ENCODE measurements at regions not wholly inside any gene's neighbourhood (a gene's known extent, or its start where the extent isn't known, plus 50 kb on each side); places are given as distances from the start of the nearest gene placed in this dataset.
"Not testable (repeated sequence)": the region's sequence is repeated elsewhere in the genome, so short reads cannot be mapped to it uniquely, and the experiment has no call there.

- no peak overlapping the region for H3K4me3 ChIP-seq (ENCODE audit: low read depth, low read length)
- DNase-seq (ENCODE audit: low read depth), result no peak
These were observed 363.3 kb downstream of the RPS6KC1 start for GRCh38 chr1:213414346-213414745.

- H3K4me3 ChIP-seq (ENCODE audit: low read depth, low read length), result no peak overlapping the region
- DNase-seq (ENCODE audit: low read depth), result no peak
These were observed 363.9 kb downstream of the RPS6KC1 start for GRCh38 chr1:213414911-213415310.

- H3K4me3 ChIP-seq (ENCODE audit: low read depth, low read length), result no peak overlapping the region
- DNase-seq (ENCODE audit: low read depth), result no peak
These were observed 364.8 kb downstream of the RPS6KC1 start for GRCh38 chr1:213415691-213416380.

DNA sequence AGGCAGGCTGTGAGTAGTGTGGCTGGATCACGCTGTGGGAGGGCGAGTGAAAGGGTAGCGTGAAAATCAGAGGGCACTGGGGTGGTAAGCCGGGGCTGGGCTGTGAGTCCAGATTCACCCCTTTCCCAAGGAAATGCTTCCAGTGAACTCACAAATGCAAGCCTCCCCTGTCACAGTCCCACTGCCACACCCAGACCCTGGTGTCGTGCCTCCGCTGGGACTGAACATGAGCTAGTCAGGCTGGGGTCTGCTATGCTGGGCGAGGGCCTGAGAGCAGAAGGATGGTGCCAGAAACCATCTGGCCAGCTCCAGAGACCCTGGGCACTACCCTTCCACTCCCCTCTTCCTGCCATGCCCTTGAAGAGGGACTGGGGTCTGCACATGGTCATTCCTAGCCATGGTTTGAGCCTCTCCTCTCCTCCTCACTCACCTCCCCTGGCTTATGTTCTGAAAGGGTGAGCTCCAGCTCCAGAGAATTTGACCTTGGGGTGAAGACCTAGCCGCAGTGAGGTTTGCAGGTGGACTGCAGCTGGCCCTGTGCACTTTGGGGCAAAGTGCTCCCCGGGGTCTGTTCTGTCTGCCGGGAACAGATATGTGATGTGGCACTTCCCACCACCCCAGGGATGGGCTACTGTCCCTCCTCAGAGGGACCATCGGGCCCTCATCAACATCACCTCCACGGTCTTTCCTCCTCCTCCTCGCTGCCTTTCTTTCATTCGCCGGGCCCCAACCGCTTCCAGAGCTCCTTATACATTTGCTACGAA, 365.6 kb downstream of the RPS6KC1 start:
- H3K4me3 ChIP-seq (ENCODE audit: low read depth, low read length), result no peak overlapping the region
- DNase-seq (ENCODE audit: low read depth), result no peak

DNA sequence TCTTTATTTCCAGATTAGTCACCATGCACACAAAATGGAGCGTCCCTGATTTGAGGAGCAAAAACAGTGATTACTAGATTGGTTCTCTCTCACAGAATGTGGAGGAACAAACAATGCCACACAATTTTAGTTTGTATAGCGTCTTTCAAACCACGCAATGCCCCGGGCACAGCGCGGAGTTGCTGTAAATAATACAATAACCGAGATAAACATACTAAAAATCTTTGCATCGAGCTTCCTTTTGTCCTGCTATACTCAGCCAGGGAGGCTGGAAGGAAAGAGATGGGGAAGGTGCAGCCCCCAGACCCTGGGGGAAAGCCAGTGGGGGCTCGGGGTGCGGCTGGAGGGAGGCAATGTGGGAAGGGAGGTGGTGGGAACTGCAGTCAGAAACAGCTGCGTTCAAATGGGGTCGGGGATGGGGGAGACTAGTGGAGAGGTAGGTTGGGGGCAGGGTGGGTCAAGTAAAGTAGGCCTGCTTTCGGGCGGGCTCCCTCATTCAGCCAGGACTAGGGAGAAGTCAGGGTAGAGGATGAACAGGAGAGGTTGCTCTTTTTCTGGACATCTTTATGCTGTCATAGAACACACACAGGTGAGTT, 366.3 kb downstream of the RPS6KC1 start:
- no peak for DNase-seq (ENCODE audit: low read depth)
- no peak overlapping the region for H3K4me3 ChIP-seq (ENCODE audit: low read depth, low read length)

DNA sequence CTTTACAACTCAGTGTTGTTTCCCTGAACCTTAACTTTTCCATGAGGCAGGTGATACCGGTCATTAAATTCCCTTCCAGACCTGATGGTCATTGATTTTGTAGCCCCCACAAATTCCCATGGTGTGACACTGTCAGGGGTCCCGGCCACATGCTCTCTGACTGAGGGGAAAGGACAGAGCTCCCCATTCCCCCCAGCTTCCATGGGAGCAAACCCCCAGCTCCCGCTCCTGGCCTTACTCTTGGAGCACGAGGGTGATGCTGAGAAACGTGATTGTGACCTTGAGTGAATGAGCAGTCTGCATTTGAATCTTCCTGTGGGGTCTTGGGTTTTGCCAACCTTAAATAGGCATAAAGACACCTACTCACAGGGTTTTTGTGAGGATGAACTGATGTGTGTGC, 366.8 kb downstream of the RPS6KC1 start:
- DNase-seq (ENCODE audit: low read depth), result no peak
- H3K4me3 ChIP-seq (ENCODE audit: low read depth, low read length), result no peak overlapping the region

DNA sequence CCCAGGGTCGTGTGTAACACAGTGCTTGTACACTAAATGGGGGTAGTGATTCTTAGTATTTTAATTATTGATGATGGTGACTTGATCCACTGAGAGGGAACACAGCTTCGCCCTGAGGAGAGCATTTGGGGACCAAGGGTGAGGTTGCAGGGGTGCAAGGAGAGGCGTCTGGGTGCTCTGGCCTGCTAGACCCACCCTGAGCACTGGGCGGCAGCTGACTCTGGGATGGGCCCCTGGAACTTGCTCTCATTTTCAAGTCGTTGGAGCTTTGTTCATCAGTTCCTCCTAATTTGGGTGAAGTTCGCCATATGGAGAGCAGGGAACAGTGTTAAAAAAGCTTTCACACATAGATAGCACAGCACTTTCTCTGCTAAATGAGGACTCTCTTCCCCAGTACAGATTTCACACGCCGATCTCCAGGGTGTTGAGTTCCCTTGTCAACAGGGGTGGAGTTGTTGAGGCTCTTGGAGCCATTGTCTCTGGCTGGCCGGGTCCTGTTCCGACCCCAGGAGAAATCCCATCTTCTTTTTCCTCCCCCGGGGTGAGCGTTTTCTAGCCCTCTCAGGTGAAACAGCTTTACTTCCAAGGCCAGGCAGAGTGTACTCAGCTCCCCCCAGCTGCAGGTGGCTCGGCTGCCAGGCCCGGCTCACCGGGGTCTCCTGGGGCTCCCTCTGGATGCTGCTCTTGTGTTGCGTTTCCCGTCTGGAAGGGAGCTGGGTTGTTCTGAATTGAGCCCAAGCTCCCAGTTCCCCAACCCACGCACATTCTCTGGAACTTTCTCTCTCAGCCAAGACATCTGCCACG, 367.4 kb downstream of the RPS6KC1 start:
- H3K4me3 ChIP-seq (ENCODE audit: low read depth, low read length), result no peak overlapping the region
- DNase-seq (ENCODE audit: low read depth), result no peak

- no peak for DNase-seq (ENCODE audit: low read depth)
- no peak overlapping the region for H3K4me3 ChIP-seq (ENCODE audit: low read depth, low read length)
These were observed 368.5 kb downstream of the RPS6KC1 start for GRCh38 chr1:213419401-213420030.

GRCh38 chr1:213421178-213421577, 370.1 kb downstream of the RPS6KC1 start:
- DNase-seq (ENCODE audit: low read depth); H3K4me3 ChIP-seq (ENCODE audit: low read depth, low read length): not testable (repeated sequence)

DNA sequence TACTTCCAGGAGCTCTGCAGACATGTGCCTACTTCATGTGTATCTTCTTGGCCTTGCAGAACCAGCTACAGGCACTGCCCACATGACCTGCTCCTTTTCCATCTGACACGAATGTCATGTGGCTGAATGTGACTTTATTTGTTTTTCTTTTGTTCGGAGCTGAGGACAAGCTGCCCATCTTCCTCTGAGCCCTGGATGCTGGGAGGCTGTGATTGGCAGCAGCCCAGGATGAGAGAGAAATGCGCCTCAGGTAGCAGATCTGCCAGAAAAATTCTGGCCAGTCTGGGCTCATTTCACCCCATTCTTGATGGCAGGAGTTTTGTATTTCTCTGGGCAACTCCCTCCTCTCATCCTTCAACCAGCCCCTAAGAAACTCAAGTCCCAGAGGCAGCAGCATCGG, 372.0 kb downstream of the RPS6KC1 start:
- DNase-seq (ENCODE audit: low read depth), result no peak
- no peak overlapping the region for H3K4me3 ChIP-seq (ENCODE audit: low read depth, low read length)

DNA sequence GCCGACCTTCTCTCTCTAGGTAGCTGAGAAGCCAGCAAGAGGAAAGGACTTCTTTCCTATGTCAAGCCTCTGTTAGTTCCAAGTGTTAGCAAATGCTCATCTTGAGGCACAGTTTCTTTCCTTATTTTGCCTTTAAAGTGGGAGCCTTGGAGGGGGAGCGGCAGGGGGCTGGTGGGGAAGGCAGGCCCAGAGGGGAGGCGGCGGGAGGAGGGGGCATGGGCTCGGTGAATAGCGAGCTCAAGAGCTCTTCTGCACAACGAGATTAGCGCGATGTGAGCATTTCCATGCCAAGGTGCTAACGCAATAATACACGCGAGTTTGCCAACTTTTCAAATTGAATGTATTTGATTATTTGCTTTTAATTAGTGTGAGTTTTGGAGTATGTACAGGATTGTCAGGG, 372.6 kb downstream of the RPS6KC1 start:
- H3K4me3 ChIP-seq (ENCODE audit: low read depth, low read length), result no peak overlapping the region
- no peak for DNase-seq (ENCODE audit: low read depth)

DNA sequence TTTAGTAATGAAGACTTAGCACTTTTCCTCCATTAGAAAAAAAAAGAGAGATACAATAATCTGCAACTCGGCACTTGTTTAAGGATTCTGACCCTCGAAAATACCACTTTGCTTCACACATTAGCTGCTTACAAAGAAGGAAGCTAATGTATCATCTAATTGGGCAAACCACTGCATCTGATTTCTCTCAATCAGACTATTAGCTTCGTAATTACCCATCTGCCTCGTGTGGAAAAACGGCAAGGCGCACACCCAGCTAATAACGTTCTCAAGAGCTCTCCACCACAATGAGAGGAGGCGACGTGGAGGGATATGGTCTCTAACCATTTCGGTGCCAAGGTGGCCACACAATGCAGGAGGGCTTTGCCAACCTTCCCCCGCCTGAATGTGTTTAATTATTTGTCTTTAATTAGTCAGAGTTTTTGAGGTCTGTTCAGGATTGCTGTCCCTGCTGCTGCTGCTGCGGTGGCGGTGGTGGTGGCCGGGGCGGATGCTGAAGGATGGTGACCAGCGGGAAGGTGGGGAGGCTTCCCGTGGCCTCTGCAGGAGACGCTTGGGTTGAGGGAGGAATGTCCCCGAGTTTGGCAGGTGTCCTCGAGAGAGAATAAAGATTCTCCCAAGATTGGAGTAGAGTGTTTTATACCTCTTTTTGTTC, 374.5 kb downstream of the RPS6KC1 start:
- DNase-seq (ENCODE audit: low read depth), result no peak
- H3K4me3 ChIP-seq (ENCODE audit: low read depth, low read length), result no peak overlapping the region

DNA sequence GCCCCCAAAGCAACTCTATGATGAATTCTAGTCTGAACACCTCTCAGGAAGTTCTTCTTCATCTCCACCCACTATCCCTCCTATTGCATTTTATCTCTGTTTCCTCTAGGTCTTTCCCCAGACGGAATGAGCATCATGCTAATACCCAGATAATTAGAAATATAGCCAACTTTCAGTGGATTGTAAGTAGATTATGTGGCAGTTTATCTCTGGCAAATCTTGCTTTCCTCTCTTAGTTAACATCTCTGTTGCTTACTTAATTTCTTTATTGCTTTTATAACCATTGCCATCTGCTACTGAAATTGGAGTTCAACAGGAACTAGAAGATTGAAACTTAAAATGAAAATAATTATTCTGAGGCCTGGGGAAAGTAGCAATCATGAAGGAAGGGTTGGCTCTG, 378.6 kb downstream of the RPS6KC1 start:
- no peak overlapping the region for H3K4me3 ChIP-seq (ENCODE audit: low read depth, low read length)
- no peak for DNase-seq (ENCODE audit: low read depth)

DNA sequence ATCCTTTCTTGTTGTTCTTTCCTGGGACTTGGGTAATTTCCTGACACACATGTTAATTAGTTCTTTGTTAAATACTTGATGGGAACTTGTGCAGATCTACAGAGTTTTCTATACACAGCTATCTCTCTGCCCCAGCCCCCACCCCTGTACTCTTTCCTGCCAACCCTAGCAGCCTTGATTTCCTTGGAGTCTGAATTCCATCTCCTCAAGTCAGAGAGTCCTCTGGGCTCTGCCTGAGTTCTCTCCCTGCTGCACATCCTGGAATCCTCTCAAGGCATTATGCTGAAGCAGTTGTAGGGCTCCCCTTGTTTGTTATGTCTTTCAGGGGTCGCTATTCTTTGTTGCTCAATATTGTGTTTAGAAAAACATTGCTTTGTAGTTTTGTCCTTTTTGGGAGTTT, 384.7 kb downstream of the RPS6KC1 start:
- DNase-seq (ENCODE audit: low read depth), result no peak
- H3K4me3 ChIP-seq (ENCODE audit: low read depth, low read length), result no peak overlapping the region

DNA sequence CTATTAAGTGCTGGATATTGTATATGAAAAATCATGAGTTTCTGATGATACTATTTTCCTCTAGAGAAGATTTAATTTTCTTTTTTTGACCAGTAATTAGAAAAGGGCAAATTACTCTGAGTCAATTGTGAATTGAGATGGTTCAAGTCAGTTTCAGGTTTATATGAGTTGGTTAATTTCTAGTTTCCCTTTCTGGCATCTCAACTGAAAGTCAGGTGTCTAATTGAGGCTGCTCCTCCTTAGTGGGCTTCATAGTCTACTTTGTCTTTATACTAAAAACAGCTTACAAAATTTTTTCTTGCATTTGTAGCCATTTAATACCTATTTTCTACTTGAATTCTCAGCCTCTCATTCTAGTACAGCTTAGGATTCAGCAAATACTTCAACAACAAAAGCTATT, 387.3 kb downstream of the RPS6KC1 start:
- no peak for DNase-seq (ENCODE audit: low read depth)
- H3K4me3 ChIP-seq (ENCODE audit: low read depth, low read length), result no peak overlapping the region

- DNase-seq (ENCODE audit: low read depth), result no peak
- H3K4me3 ChIP-seq (ENCODE audit: low read depth, low read length), result no peak overlapping the region
These were observed 388.7 kb downstream of the RPS6KC1 start for GRCh38 chr1:213439703-213440102.

- DNase-seq (ENCODE audit: low read depth), result no peak
- no peak overlapping the region for H3K4me3 ChIP-seq (ENCODE audit: low read depth, low read length)
These were observed 389.7 kb downstream of the RPS6KC1 start for GRCh38 chr1:213440766-213441165.

- no peak for DNase-seq (ENCODE audit: low read depth)
- H3K4me3 ChIP-seq (ENCODE audit: low read depth, low read length), result no peak overlapping the region
These were observed 392.4 kb downstream of the RPS6KC1 start for GRCh38 chr1:213443415-213443814.

DNA sequence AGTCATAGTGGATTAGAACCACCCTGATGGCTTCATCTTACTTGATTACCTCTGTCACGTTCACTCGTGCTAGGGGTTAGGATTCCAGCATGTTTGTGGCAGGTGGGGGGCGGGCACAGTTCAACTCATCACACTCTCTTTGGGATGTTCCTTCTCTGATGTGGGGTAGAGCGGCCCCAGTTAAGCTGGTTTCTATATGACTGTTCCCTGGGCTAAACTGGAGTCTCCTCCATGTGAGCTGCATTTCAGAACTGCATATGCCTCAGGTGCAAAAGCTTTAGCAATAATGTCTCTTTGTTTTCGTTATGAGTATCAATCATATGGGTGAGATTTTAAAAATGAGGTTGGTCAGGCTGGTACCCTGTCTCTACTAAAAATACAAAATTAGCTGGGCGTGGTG, 393.2 kb downstream of the RPS6KC1 start:
- DNase-seq (ENCODE audit: low read depth), result no peak

More for the DNA sequence above, 393.2 kb downstream of the RPS6KC1 start:
- H3K4me3 ChIP-seq (ENCODE audit: low read depth, low read length), result no peak overlapping the region
